ENCODE measurements at regions not wholly inside any gene's neighbourhood (a gene's known extent, or its start where the extent isn't known, plus 50 kb on each side); places are given as distances from the start of the nearest gene placed in this dataset.

DNA sequence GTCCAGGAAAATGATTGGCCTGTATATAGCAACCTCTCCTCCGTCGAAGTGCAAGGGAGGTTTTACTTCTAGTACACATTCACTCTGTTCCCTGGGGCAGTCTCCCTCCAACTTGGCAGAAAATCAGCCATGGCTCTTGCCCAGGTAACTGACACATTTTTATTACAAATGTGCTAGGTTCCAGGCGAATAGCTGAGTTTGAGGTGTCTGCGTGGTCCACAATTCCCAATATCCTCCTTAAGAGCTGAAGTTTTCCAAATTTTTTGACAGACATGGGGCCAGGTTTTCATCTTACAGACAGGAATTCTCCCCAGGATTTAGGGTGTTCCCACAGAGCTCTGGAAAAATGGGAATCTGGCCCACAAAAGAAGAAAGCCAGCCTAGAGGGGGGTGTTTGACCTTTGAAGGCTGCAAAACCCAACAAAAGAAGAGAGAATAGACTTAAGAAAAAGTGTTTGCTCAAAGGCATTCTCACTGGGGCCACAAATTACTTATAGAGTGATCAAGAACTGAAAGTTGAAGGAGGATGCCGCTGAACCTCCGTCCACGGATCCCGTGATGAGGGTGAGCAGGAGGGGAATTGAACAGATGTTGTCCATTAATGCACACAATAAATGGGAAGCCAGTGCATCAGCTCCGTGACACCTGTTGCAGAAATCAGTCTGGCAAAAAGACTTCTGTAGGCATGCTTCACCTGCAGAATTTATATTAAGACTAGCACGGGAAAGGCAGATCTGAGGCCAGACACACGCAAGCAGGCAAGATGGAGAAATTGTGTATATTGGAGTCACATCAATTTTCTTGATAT, 242.3 kb upstream of the COPS8 start:
- H3K27ac ChIP-seq (ENCODE audit: low read length), result no peak overlapping the region
- H3K36me3 ChIP-seq (ENCODE audit: control insufficient read depth in 2 of 2, insufficient read depth in 2 of 2, low read length in 2 of 2), result no peaks in the 10 kb centered on the region

GRCh38 chr2:236844711-236845110, 241.0 kb upstream of the COPS8 start:
- Histone ChIP-seq H3K4me1 (ENCODE audit: control insufficient read depth, insufficient read depth, low read length) (peaks cover 5% of the 10 kb centered on the region), H3K4me3 (ENCODE audit: low read length in 2 of 2) (no peak overlapping the region), H3K27ac (ENCODE audit: low read length) (no peak overlapping the region), H3K27me3 (ENCODE audit: control insufficient read depth in 1 of 2, insufficient read depth in 2 of 2, low read length in 2 of 2) (no peaks in the 10 kb centered on the region), H3K36me3 (ENCODE audit: control insufficient read depth in 2 of 2, insufficient read depth in 2 of 2, low read length in 2 of 2) (no peaks in the 10 kb centered on the region), H3K9me3 (ENCODE audit: control insufficient read depth in 2 of 2, low read length in 2 of 2) (no peaks in the 10 kb centered on the region), H3K9ac (ENCODE audit: low read length in 2 of 2) (no peak overlapping the region)

More for the DNA sequence above, 242.3 kb upstream of the COPS8 start:
- no peak overlapping the region for H3K4me3 ChIP-seq (ENCODE audit: low read length in 2 of 2)
- H3K27me3 ChIP-seq (ENCODE audit: control insufficient read depth in 1 of 2, insufficient read depth in 2 of 2, low read length in 2 of 2), result no peaks in the 10 kb centered on the region
- no peak overlapping the region for H3K9ac ChIP-seq (ENCODE audit: low read length in 2 of 2)
- H3K9me3 ChIP-seq (ENCODE audit: control insufficient read depth in 2 of 2, low read length in 2 of 2), result peaks cover 0 to 3% of the 10 kb centered on the region in 2 donors
- peaks cover 5% of the 10 kb centered on the region for H3K4me1 ChIP-seq (ENCODE audit: control insufficient read depth, insufficient read depth, low read length)

DNA sequence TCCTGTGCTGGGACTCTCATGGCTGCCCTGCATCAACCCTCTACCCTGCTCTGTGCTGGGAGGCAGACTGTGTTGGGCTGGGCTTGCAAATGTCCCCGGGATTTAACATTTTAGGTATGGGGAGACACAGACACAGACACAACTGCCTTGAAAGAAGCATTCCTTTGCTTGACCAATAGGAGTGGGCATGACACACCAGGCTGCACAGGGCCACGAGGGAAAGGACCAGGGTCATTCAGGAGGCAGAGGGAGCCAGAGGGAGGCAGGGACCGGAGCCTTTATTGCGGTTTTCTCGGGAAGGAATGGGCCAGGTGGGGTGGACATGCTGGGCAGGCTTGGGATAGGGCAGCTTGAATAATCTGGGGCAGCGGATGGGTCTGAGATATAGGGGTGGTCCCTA, 238.7 kb upstream of the COPS8 start:
- no peak overlapping the region for H3K27ac ChIP-seq (ENCODE audit: low read length)
- no peaks in the 10 kb centered on the region for H3K36me3 ChIP-seq (ENCODE audit: control insufficient read depth in 2 of 2, insufficient read depth in 2 of 2, low read length in 2 of 2)
- peaks cover 5% of the 10 kb centered on the region for H3K4me1 ChIP-seq (ENCODE audit: control insufficient read depth, insufficient read depth, low read length)
- no peaks in the 10 kb centered on the region for H3K9me3 ChIP-seq (ENCODE audit: control insufficient read depth in 2 of 2, low read length in 2 of 2)
- no peak overlapping the region for H3K4me3 ChIP-seq (ENCODE audit: low read length in 2 of 2)
- H3K9ac ChIP-seq (ENCODE audit: low read length in 2 of 2), result no peak overlapping the region
- no peaks in the 10 kb centered on the region for H3K27me3 ChIP-seq (ENCODE audit: control insufficient read depth in 1 of 2, insufficient read depth in 2 of 2, low read length in 2 of 2)

GRCh38 chr2:236847538-236848263, 238.0 kb upstream of the COPS8 start:
- Histone ChIP-seq H3K4me3 (ENCODE audit: low read length in 2 of 2) (no peak overlapping the region), H3K36me3 (ENCODE audit: control insufficient read depth in 2 of 2, insufficient read depth in 2 of 2, low read length in 2 of 2) (no peaks in the 10 kb centered on the region), H3K27me3 (ENCODE audit: control insufficient read depth in 1 of 2, insufficient read depth in 2 of 2, low read length in 2 of 2) (no peaks in the 10 kb centered on the region), H3K9me3 (ENCODE audit: control insufficient read depth in 2 of 2, low read length in 2 of 2) (no peaks in the 10 kb centered on the region), H3K9ac (ENCODE audit: low read length in 2 of 2) (no peak overlapping the region), H3K27ac (ENCODE audit: low read length) (no peak overlapping the region), H3K4me1 (ENCODE audit: control insufficient read depth, insufficient read depth, low read length) (peaks cover 3% of the 10 kb centered on the region)

DNA sequence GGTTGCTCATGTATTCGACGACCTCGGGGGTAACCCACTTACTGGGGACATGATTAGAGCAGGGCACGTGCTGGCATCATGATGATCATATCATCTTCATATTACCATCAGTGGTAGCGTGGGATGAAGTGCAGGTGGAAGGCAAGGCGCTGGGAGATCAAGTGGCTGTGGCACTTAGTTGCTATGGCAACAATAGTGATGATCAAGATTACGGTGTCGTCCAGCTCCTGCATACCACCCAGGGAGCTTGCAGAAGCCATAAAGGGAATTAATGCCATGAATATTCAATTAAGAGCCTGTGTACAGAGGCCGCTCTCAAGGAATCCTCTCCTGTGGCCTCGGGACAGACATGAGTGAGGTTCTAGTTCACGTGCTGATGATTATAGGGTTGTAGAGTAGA, 237.2 kb upstream of the COPS8 start:
- no peak overlapping the region for H3K27ac ChIP-seq (ENCODE audit: low read length)
- no peak overlapping the region for H3K9ac ChIP-seq (ENCODE audit: low read length in 2 of 2)
- no peaks in the 10 kb centered on the region for H3K4me1 ChIP-seq (ENCODE audit: control insufficient read depth, insufficient read depth, low read length)
- H3K4me3 ChIP-seq (ENCODE audit: low read length in 2 of 2), result no peak overlapping the region
- H3K9me3 ChIP-seq (ENCODE audit: control insufficient read depth in 2 of 2, low read length in 2 of 2), result no peaks in the 10 kb centered on the region
- H3K27me3 ChIP-seq (ENCODE audit: control insufficient read depth in 1 of 2, insufficient read depth in 2 of 2, low read length in 2 of 2), result no peaks in the 10 kb centered on the region
- H3K36me3 ChIP-seq (ENCODE audit: control insufficient read depth in 2 of 2, insufficient read depth in 2 of 2, low read length in 2 of 2), result no peaks in the 10 kb centered on the region

DNA sequence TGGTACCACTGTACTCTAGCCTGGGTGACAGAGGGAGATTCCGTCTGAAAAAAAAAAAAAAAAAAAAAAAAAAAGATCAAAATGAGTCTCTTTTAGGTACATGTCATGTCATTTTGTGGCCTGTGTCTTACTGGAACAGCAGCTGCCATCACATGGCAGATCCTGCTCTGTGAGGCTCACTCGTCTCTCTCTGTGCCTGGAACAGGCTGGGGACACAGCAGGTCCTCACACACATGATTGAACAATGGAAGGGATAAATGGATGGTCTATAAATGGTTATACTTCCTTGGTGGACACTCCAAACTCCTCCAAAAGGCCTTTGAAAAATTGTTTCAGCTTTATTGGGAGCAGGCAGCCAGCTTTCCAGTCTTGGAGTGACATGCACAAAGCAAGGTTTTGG, 236.2 kb upstream of the COPS8 start:
- no peak overlapping the region for H3K9ac ChIP-seq (ENCODE audit: low read length in 2 of 2)
- no peaks in the 10 kb centered on the region for H3K36me3 ChIP-seq (ENCODE audit: control insufficient read depth in 2 of 2, insufficient read depth in 2 of 2, low read length in 2 of 2)
- H3K4me3 ChIP-seq (ENCODE audit: low read length in 2 of 2), result no peak overlapping the region
- H3K27me3 ChIP-seq (ENCODE audit: control insufficient read depth in 1 of 2, insufficient read depth in 2 of 2, low read length in 2 of 2), result no peaks in the 10 kb centered on the region
- no peaks in the 10 kb centered on the region for H3K4me1 ChIP-seq (ENCODE audit: control insufficient read depth, insufficient read depth, low read length)
- H3K9me3 ChIP-seq (ENCODE audit: control insufficient read depth in 2 of 2, low read length in 2 of 2), result no peaks in the 10 kb centered on the region
- H3K27ac ChIP-seq (ENCODE audit: low read length), result no peak overlapping the region

DNA sequence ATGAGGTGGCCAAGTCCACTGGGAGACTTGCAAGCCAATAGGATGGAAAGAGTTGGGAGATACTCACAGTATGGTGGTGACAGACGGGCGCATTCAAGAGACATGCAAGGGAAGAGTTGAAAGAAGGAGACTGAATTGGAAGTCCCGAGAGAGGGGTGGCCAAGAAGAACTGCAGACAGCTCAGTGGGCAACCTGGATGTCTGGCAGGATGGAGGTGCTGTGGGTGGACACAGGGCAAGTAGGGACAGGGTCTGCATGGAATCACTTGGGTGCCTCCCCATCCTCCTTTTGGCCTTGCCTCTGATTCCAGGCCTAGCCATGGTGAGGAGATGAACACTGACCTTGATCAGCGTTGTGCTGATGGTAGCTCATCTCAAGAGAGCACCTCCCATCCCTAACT, 235.7 kb upstream of the COPS8 start:
- no peak overlapping the region for H3K27ac ChIP-seq (ENCODE audit: low read length)
- no peak overlapping the region for H3K4me3 ChIP-seq (ENCODE audit: low read length in 2 of 2)
- H3K9me3 ChIP-seq (ENCODE audit: control insufficient read depth in 2 of 2, low read length in 2 of 2), result no peaks in the 10 kb centered on the region
- H3K36me3 ChIP-seq (ENCODE audit: control insufficient read depth in 2 of 2, insufficient read depth in 2 of 2, low read length in 2 of 2), result no peaks in the 10 kb centered on the region
- H3K4me1 ChIP-seq (ENCODE audit: control insufficient read depth, insufficient read depth, low read length), result no peaks in the 10 kb centered on the region
- H3K27me3 ChIP-seq (ENCODE audit: control insufficient read depth in 1 of 2, insufficient read depth in 2 of 2, low read length in 2 of 2), result no peaks in the 10 kb centered on the region
- H3K9ac ChIP-seq (ENCODE audit: low read length in 2 of 2), result no peak overlapping the region

DNA sequence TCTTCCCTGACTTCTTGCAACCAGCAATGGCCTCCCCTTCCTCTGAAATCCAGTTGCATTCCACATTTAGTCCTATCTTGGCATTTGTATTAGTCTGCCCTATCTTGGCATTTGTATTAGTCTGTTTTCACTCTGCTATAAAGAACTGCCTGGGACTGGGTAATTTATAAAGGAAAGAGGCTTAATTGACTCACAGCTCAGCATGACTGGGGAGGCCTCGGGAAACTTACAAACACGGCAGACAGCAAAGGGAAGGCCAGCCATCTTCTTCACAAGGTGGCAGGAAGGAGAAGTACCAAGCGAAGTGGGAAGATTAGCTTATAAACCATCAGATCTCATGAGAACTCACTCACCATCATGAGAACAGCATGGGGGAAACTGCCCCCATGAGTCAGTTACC, 234.5 kb upstream of the COPS8 start:
- no peak overlapping the region for H3K27ac ChIP-seq (ENCODE audit: low read length)
- H3K9ac ChIP-seq (ENCODE audit: low read length in 2 of 2), result no peak overlapping the region
- no peak overlapping the region for H3K4me3 ChIP-seq (ENCODE audit: low read length in 2 of 2)
- no peaks in the 10 kb centered on the region for H3K36me3 ChIP-seq (ENCODE audit: control insufficient read depth in 2 of 2, insufficient read depth in 2 of 2, low read length in 2 of 2)
- H3K9me3 ChIP-seq (ENCODE audit: control insufficient read depth in 2 of 2, low read length in 2 of 2), result peaks cover 0 to 8% of the 10 kb centered on the region in 2 donors
- H3K27me3 ChIP-seq (ENCODE audit: control insufficient read depth in 1 of 2, insufficient read depth in 2 of 2, low read length in 2 of 2), result peaks cover 0 to 3% of the 10 kb centered on the region in 2 donors
- H3K4me1 ChIP-seq (ENCODE audit: control insufficient read depth, insufficient read depth, low read length), result no peaks in the 10 kb centered on the region

- H3K27ac ChIP-seq (ENCODE audit: low read length), result no peak overlapping the region
- H3K9ac ChIP-seq (ENCODE audit: low read length in 2 of 2), result no peak overlapping the region
- H3K27me3 ChIP-seq (ENCODE audit: control insufficient read depth in 1 of 2, insufficient read depth in 2 of 2, low read length in 2 of 2), result peaks cover 2 to 3% of the 10 kb centered on the region in 2 donors
- peaks cover 0 to 8% of the 10 kb centered on the region in 2 donors for H3K9me3 ChIP-seq (ENCODE audit: control insufficient read depth in 2 of 2, low read length in 2 of 2)
- H3K4me3 ChIP-seq (ENCODE audit: low read length in 2 of 2), result no peak overlapping the region
- H3K36me3 ChIP-seq (ENCODE audit: control insufficient read depth in 2 of 2, insufficient read depth in 2 of 2, low read length in 2 of 2), result no peaks in the 10 kb centered on the region
- H3K4me1 ChIP-seq (ENCODE audit: control insufficient read depth, insufficient read depth, low read length), result no peaks in the 10 kb centered on the region
These were observed 233.4 kb upstream of the COPS8 start for GRCh38 chr2:236852100-236852976.

- Histone ChIP-seq H3K4me3 (ENCODE audit: low read length in 2 of 2) (no peak overlapping the region), H3K4me1 (ENCODE audit: control insufficient read depth, insufficient read depth, low read length) (no peaks in the 10 kb centered on the region), H3K9ac (ENCODE audit: low read length in 2 of 2) (no peak overlapping the region), H3K36me3 (ENCODE audit: control insufficient read depth in 2 of 2, insufficient read depth in 2 of 2, low read length in 2 of 2) (no peaks in the 10 kb centered on the region), H3K27me3 (ENCODE audit: control insufficient read depth in 1 of 2, insufficient read depth in 2 of 2, low read length in 2 of 2) (peaks cover 2 to 3% of the 10 kb centered on the region in 2 donors), H3K9me3 (ENCODE audit: control insufficient read depth in 2 of 2, low read length in 2 of 2) (peaks cover 0 to 8% of the 10 kb centered on the region in 2 donors), H3K27ac (ENCODE audit: low read length) (no peak overlapping the region)
These were observed 232.7 kb upstream of the COPS8 start for GRCh38 chr2:236852977-236853374.

All from stomach smooth muscle (tissue), 2 donors.